Prostate gland (tissue), 2 donors: ENCODE measurements at regions not wholly inside any gene's neighbourhood (a gene's known extent, or its start where the extent isn't known, plus 50 kb on each side); places are given as distances from the start of the nearest gene placed in this dataset.

Source experiments
- CTCF ChIP-seq, 4 experiments: fragments of 200-600 bp in 2 of 4; fragments of 450-650 bp in 2 of 4; sonication (generic) in 2 of 4; IDR thresholded peaks; 1 replicate in 3 of 4; 2 replicates in 1 of 4; pipeline ENCODE4 v1.5.1; 2016 to 2019; ENCODE audit warnings: antibody characterized with exemption in 4 of 4, mild to moderate bottlenecking in 2 of 4, moderate library complexity in 2 of 4
- POLR2A ChIP-seq: fragments of 450-650 bp; IDR thresholded peaks from one replicate; pipeline ENCODE4 v1.6.1; 2016; ENCODE audit warnings: antibody characterized with exemption, mild to moderate bottlenecking
- POLR2AphosphoS5 ChIP-seq: sonication (generic); formaldehyde crosslinking; IDR thresholded peaks from one replicate; pipeline ENCODE4 v1.6.1; 2017; ENCODE audit warnings: antibody characterized with exemption

GRCh38 chr6:147676495-147677199 is 168.2 kb downstream of the SAMD5 start:
- no peak for TF ChIP-seq CTCF (IDR thresholded peaks at IDR 0.05)
- TF ChIP-seq POLR2AphosphoS5 = no peak
- TF ChIP-seq POLR2A = no peak
